DMS79 (cell line): ENCODE measurements at regions not wholly inside any gene's neighbourhood (a gene's known extent, or its start where the extent isn't known, plus 50 kb on each side); places are given as distances from the start of the nearest gene placed in this dataset.
"Not testable (repeated sequence)": the region's sequence is repeated elsewhere in the genome, so short reads cannot be mapped to it uniquely, and the experiment has no call there.

Experiments used
- DNase-seq: peaks from one replicate; lab custom pipeline; 2025; lab: John Stamatoyannopoulos, UW

GRCh38 chr7:82701949-82702348 lies 258.4 kb upstream of the CACNA2D1 start:
- no peak for DNase-seq

DNA sequence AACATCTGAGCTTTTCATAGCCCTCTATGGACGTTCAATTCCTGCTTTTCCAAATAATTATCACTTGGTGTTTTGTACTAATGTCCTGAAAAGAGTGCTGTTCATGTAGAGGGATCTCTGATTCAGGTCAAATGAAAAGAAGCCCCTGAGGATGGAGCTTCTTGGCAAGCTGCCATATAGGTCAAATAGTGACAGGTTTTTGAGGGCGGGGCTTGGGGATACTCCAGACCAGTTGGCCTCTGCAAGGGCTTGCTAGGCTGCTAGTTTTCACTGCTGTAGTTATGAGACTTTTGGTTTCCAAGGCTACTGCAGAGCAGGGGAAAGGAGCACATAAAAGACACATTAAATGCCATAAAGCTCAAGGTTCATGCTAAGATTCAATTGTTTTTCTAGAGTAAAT lies 257.2 kb upstream of the CACNA2D1 start:
- no peak for DNase-seq

GRCh38 chr7:82699773-82700186 lies 256.2 kb upstream of the CACNA2D1 start:
- DNase-seq, result peak; percentile 14

- no peak for DNase-seq
Measured at GRCh38 chr7:82697897-82698296, 254.3 kb upstream of the CACNA2D1 start.

- no peak for DNase-seq
Measured at GRCh38 chr7:82696631-82697030, 253.1 kb upstream of the CACNA2D1 start.

DNA sequence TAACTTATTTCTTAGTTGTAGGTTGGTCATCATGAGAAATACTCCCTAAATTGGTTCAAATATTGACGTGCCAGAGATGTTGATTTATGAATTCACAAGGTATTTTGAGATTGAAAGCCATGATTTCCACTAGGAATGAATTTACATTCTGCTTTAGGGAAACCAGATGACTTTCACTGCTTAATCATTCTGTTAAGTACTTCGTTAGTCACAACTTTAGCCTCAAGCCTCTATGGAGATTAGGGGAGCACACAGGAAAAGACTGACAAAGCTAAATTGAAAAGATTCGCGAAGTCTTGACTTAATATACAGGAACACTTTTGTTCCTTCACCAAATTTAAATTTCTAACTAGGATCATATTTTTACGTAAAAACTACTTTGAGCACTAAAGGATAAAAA lies 250.4 kb upstream of the CACNA2D1 start:
- DNase-seq, result no peak

DNA sequence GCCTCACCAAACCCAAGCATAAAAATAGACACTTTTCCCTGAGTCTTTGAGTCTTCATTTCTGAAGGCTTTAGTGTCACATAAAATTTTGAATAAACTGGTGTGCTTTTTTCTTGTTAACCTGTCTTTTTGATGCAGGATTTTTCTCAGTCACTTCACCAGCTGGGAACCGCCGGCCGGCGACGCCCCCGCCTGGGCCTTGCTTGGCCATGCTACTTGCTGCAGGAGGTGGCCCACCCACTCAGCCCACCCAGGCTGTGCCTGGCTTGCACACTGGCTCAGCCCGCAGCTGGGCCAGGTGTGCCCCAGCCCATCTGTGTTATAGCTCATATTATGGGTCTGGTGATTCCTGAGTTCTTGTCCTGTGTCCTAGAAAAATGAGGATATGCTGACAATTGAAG lies 247.4 kb upstream of the CACNA2D1 start:
- no peak for DNase-seq

- DNase-seq, result no peak
Measured at GRCh38 chr7:82685214-82685613, 241.6 kb upstream of the CACNA2D1 start.

DNA sequence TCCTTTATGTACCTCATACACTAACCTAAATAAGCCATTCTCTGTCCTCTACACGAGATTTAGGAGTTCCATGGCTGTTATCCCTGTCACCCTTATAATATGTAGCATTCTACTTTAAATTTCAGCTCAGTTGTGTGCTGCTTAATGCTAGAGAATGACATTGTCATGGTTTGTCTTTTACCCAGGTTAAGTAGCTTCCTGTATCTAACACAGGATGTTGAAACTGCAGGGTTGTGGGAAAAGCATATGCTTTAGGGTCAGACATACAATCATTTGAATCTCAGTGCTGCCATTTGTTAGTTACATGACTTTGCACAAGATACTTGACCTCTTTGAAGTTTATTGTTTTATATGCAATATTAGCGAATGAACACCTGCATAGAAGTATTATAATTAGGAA lies 235.1 kb upstream of the CACNA2D1 start:
- DNase-seq, result no peak

DNA sequence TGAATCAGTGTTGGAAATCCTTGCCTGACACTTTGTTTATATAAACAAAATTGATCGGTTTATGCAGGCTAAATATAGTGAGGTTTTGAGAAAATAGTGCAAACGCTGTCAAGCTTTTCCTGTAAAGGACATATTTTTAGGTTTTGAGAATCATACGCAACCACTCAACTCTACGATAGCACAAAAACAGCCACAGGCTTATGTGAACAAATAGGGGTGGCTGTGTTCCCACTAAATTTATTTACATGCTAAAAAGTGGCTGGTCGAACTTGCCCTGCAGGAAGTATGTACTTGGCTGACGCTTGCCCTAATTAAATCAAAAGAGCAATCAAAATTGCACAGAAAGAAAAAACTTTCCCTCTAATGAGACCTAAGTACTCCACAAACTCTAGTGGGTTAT lies 234.7 kb upstream of the CACNA2D1 start:
- no peak for DNase-seq

DNA sequence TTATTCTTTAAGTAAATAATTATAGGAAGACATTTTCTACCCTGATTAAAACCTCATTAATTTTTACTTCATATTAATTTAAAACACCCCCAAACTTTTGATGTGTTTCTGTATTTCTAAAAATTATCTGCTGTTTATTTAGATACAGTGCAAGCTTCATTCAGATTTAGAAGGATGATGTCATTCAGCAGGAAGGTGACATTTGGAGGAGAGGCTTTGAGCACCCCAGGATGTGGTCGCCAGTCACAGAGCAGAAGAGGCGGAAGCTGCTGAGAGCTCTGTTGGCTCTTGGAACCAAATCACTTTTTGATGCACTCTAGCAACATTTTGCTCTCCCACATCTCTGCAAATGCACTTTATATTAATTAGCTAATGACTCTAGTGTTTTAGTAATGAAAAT lies 233.9 kb upstream of the CACNA2D1 start:
- DNase-seq, result peak; percentile 4

- no peak for DNase-seq
Measured at GRCh38 chr7:82676777-82677463, 233.3 kb upstream of the CACNA2D1 start.

GRCh38 chr7:82675396-82675795 lies 231.8 kb upstream of the CACNA2D1 start:
- DNase-seq, result no peak

GRCh38 chr7:82674268-82674667 lies 230.7 kb upstream of the CACNA2D1 start:
- DNase-seq, result no peak

DNA sequence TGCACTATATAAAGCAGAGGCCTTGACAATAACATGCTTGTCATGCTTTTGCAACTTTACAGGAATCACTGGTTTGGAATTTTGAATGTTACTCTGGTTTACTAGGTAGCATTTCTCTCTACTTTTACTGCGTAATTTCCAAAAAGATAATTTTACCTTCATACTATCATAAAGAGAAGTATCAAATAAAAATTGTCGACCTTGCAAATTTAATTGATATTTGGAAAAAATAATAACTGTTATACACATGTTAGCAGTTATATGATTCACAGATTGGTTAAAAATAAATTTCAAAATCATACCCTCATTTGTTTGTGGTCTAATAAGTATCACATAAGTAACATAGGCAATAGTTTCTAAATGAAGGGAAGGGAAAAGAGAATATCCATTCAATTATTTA lies 228.5 kb upstream of the CACNA2D1 start:
- no peak for DNase-seq

GRCh38 chr7:82669141-82669540 lies 225.6 kb upstream of the CACNA2D1 start:
- DNase-seq, result no peak

DNA sequence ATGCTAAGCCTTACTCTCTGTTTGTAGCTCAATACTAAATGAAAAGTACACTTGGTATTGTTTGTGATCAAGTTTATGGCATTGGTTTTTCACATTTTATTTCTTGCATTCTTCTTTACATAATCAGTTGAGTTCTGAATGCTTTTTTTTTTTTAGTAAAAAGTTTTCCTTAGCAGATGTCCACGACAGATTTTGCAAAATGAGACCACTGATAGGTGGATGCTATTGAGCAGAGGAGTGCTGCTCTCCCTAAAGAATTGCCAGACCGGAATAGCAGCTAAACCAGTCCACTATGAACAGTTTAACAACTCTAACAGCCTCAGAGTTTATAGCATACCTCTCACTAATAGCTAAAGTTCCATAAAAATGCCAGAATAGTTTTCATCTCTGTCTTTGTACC lies 225.1 kb upstream of the CACNA2D1 start:
- no peak for DNase-seq

DNA sequence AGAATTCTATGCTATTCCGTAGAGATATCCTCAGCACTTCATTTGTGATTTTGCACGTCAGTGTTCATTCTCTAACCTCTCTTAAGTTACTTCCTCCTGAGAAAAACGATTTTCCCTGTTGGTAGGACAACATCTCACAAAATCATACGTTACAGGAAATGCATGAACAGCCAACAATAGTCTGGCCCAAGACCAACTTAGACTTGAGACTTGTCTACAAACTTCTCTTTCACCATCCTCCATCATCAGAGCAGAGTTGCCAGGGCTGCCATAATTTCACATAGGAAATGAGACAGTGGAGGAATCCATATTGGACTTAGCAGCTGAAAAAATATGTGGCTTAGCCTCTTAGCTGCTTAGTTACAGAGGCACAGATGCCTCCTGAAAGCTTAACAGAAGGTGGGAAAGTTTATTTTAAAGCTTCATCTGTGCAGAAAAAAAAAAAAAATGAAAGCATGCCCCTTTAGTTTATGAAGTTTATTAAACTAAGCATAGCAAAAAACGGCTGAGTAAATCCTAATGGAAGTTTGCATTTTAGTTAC lies 222.5 kb upstream of the CACNA2D1 start:
- no peak for DNase-seq

DNA sequence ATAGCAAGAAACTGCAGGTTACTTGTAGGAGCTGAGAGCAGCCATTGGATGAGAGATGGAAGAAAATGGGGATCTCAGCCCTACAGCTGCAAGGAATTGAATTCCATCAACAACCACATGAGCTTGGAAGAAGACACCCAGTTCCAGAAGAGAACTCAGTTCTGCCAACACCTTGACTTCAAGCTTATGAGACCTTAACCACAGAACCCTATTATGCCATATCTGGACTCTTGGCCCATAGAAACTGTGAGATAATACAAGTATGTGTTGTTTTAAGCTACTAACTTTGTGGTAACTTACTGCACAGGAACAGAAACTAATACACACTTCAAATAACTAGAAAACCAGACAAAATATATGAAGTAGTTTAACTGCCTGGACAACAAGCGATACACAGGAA lies 212.4 kb upstream of the CACNA2D1 start:
- DNase-seq, result no peak

DNA sequence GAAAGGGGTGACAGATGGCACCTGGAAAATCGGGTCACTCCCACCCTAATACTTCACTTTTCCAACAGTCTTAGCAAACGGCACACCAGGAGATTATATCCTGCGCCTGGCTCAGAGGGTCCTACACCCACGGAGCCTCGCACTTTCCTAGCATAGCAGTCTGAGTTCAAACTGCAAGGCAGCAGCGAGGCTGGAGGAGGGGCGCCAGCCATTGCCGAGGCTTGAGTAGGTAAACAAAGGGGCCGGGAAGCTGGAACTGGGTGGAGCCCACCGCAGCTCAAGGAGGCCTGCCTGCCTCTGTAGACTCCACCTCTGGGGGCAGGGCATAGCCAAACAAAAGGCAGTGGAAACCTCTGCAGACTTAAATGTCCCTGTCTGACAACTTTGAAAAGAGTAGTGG lies 206.5 kb upstream of the CACNA2D1 start:
- DNase-seq, result not testable (repeated sequence)

GRCh38 chr7:82633592-82633991 lies 190.0 kb upstream of the CACNA2D1 start:
- DNase-seq, result no peak

DNA sequence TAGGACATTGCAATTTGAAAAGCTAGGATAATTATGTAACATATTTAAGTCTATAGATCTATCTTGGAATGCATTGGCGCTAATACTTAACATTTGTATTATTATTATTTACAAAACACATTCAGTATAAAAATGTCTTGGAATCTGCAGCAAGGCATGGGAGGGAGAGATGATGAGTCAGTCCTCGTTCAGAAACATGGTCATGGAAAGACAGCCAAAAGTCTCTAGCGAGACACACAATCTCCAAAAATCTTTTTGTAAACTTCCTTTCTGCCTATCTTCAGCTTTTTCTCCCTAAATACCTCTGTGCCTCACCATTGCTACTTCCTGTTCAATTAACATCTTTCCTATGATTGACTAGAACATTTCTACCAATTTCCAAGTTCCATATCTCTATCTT lies 188.4 kb upstream of the CACNA2D1 start:
- DNase-seq, result no peak

- no peak for DNase-seq
Measured at GRCh38 chr7:82629583-82629982, 186.0 kb upstream of the CACNA2D1 start.

DNA sequence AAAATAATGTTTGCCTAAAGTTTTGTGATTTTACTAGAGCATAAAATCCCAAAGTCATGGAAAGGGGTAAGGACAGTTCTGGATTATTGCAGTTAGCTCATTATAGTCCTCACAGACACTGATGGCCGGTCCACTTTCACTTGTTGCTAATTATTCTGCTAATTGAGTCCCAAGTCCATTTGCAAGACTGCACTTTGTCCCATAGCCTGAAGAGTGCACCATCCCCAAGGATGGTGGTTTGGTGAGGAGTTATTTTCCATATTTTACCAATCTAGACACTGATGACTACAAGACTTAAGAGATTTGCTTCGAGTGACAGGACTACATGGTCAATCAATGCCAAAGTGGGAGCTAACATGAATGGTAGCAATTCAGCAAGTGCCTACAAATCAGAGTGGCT lies 181.8 kb upstream of the CACNA2D1 start:
- no peak for DNase-seq
